GM23338 (cell line): ENCODE measurements at regions not wholly inside any gene's neighbourhood (a gene's known extent, or its start where the extent isn't known, plus 50 kb on each side); places are given as distances from the start of the nearest gene placed in this dataset.

ENCODE experiments used
- ATAC-seq: fragments of 200-7000 bp; cut with Tn5 transposase; 3 replicates; pipeline ENCODE4 v1.9.1; 2020
- DNase-seq: peaks from one replicate; pipeline ENCODE4 v3.0.0-alpha.2; 2015; ENCODE audit warnings: low spot score
- H2AFZ ChIP-seq: fragments of 200-600 bp; sonication (generic); 2 replicates; pipeline ENCODE4 v1.8.0; 2016; ENCODE audit warnings: antibody characterized with exemption, mild to moderate bottlenecking, moderate library complexity
- H3F3A ChIP-seq: fragments of 200-600 bp; sonication (generic); replicated peaks from 2 replicates; pipeline ENCODE4 v1.8.0; 2017; ENCODE audit warnings: antibody characterized with exemption, mixed run types, low read depth
- H3K27ac ChIP-seq: fragments of 200-600 bp; sonication (generic); 2 replicates; pipeline ENCODE4 v1.6.1; 2016; ENCODE audit warnings: low read depth
- H3K27me3 ChIP-seq: fragments of 200-600 bp; sonication (generic); 2 replicates; pipeline ENCODE4 v1.8.0; 2016; ENCODE audit warnings: mild to moderate bottlenecking, mixed run types, moderate library complexity; ENCODE audit not compliant: insufficient read depth
- H3K36me3 ChIP-seq: fragments of 200-600 bp; sonication (generic); 2 replicates; pipeline ENCODE4 v1.8.0; 2016; ENCODE audit warnings: mild to moderate bottlenecking; ENCODE audit not compliant: insufficient read depth
- H3K4me1 ChIP-seq: fragments of 200-600 bp; sonication (generic); 2 replicates; pipeline ENCODE4 v1.8.0; 2016; ENCODE audit warnings: mild to moderate bottlenecking, moderate library complexity; ENCODE audit not compliant: insufficient read depth
- H3K4me2 ChIP-seq: fragments of 200-600 bp; sonication (generic); 2 replicates; pipeline ENCODE4 v1.7.1; 2017; ENCODE audit warnings: mixed run types
- H3K4me3 ChIP-seq: fragments of 200-600 bp; sonication (generic); 2 replicates; pipeline ENCODE4 v1.6.1; 2016; ENCODE audit warnings: mixed run types
- H3K79me2 ChIP-seq: fragments of 200-600 bp; sonication (generic); replicated peaks from 2 replicates; pipeline ENCODE4 v1.8.0; 2017; ENCODE audit warnings: mild to moderate bottlenecking; ENCODE audit not compliant: insufficient read depth
- H3K9me2 ChIP-seq: fragments of 200-600 bp; sonication (generic); 2 replicates; pipeline ENCODE4 v1.8.0; 2017; ENCODE audit not compliant: insufficient read depth
- H4K20me1 ChIP-seq: fragments of 200-600 bp; sonication (generic); replicated peaks from 2 replicates; pipeline ENCODE4 v1.8.0; 2017; ENCODE audit warnings: mild to moderate bottlenecking; ENCODE audit not compliant: insufficient read depth
- H3K27ac Mint-ChIP-seq: 2 replicates; pipeline ENCODE4 v1.8.0; 2020; ENCODE audit warnings: inconsistent platforms, mild to moderate bottlenecking, moderate library complexity, mixed read lengths
- H3K27me3 Mint-ChIP-seq: 3 replicates; pipeline ENCODE4 v1.8.0; 2022; ENCODE audit warnings: low read depth, mild to moderate bottlenecking, moderate library complexity, mixed read lengths, inconsistent platforms; ENCODE audit not compliant: insufficient read depth, poor library complexity
- H3K36me3 Mint-ChIP-seq: 3 replicates; pipeline ENCODE4 v1.8.0; 2021; ENCODE audit warnings: low read depth, mild to moderate bottlenecking, inconsistent platforms, moderate library complexity, mixed read lengths
- H3K4me1 Mint-ChIP-seq: 3 replicates; pipeline ENCODE4 v1.8.0; 2020; ENCODE audit warnings: mild to moderate bottlenecking, inconsistent platforms, mixed read lengths
- H3K4me3 Mint-ChIP-seq: 3 replicates; pipeline ENCODE4 v1.8.0; 2021; ENCODE audit warnings: moderate library complexity, mild to moderate bottlenecking, inconsistent platforms, mixed read lengths
- H3K9me3 Mint-ChIP-seq: 3 replicates; pipeline ENCODE4 v1.8.0; 2020; ENCODE audit warnings: moderate library complexity, mild to moderate bottlenecking, inconsistent platforms, mixed read lengths
- CREB1 ChIP-seq: fragments of 250-450 bp; sonication (Bioruptor Pico); IDR thresholded peaks from 2 replicates; pipeline ENCODE4 v1.5.0; 2020; ENCODE audit warnings: low read depth, mild to moderate bottlenecking, moderate library complexity
- ETS1 ChIP-seq: IDR thresholded peaks from 2 replicates; pipeline ENCODE4 v1.6.1; 2016; ENCODE audit warnings: antibody characterized with exemption
- EZH2 ChIP-seq: fragments of 200-600 bp; sonication (generic); IDR thresholded peaks from one replicate; pipeline ENCODE4 v1.8.0; 2017; ENCODE audit warnings: antibody characterized with exemption, mild to moderate bottlenecking, low read depth; ENCODE audit not compliant: unreplicated experiment
- EZH2phosphoT487 ChIP-seq: fragments of 200-600 bp; sonication (generic); IDR thresholded peaks from one replicate; pipeline ENCODE4 v1.8.1; 2018; ENCODE audit warnings: antibody characterized with exemption; ENCODE audit not compliant: unreplicated experiment
- JUNB ChIP-seq: IDR thresholded peaks from one replicate; pipeline ENCODE4 v1.6.1; 2016; ENCODE audit warnings: antibody characterized with exemption; ENCODE audit not compliant: unreplicated experiment
- REST ChIP-seq: IDR thresholded peaks from one replicate; pipeline ENCODE4 v1.6.1; 2018; ENCODE audit warnings: antibody characterized with exemption; ENCODE audit not compliant: unreplicated experiment
- ZNF462 ChIP-seq: fragments of 250-450 bp; sonication (Bioruptor Pico); IDR thresholded peaks from 2 replicates; pipeline ENCODE4 v1.5.0; 2020; ENCODE audit warnings: mild to moderate bottlenecking, moderate library complexity

GRCh38 chr10:78972947-78973900 is 95.5 kb upstream of the ZMIZ1 start:
- H3K4me1 ChIP-seq = peaks cover 19% of the 10 kb centered on the region
- H2AFZ ChIP-seq = peak overlapping the region; percentile 63; the same call in 1 of the 2 replicates
- H3K4me2 ChIP-seq = peak overlapping the region; percentile 85
- no peaks in the 10 kb centered on the region; the same call in 2 of the 3 replicates for H3K36me3 Mint-ChIP-seq
- peak overlapping the region; percentile 66 for H3K4me3 ChIP-seq
- peak overlapping the region; percentile 55 for H3K27ac ChIP-seq
- peaks cover 44% of the 10 kb centered on the region for H3K4me1 Mint-ChIP-seq
- H3K79me2 ChIP-seq = no peaks in the 10 kb centered on the region
- peak overlapping the region; percentile 70 for H3K4me3 Mint-ChIP-seq
- H3K9me2 ChIP-seq = no peaks in the 10 kb centered on the region
- H3K36me3 ChIP-seq = no peaks in the 10 kb centered on the region
- H3K9me3 Mint-ChIP-seq = no peaks in the 10 kb centered on the region
- no peaks in the 10 kb centered on the region for H4K20me1 ChIP-seq
- DNase-seq (peak; percentile 46), ATAC-seq (peak; percentile 58)
- peak overlapping the region; percentile 81 for H3K27ac Mint-ChIP-seq
- H3K27me3 ChIP-seq = no peaks in the 10 kb centered on the region
- no peak for TF ChIP-seq EZH2phosphoT487
- no peak for TF ChIP-seq JUNB
- TF ChIP-seq ETS1 = no peak
- TF ChIP-seq EZH2 = no peak
- peaks cover 18% of the 10 kb centered on the region for H3K27me3 Mint-ChIP-seq
- peaks cover 6% of the 10 kb centered on the region for H3F3A ChIP-seq

- Histone ChIP-seq H3K27ac (peak overlapping the region; percentile 96), H2AFZ (peak overlapping the region; percentile 30), H3K27me3 (no peaks in the 10 kb centered on the region), H3K4me3 (peak overlapping the region; percentile 66), H3K9me2 (no peaks in the 10 kb centered on the region), H3K4me2 (peak overlapping the region; percentile 81), H3F3A (peaks cover 6% of the 10 kb centered on the region), H3K4me1 (peaks cover 19% of the 10 kb centered on the region), H3K36me3 (no peaks in the 10 kb centered on the region), H4K20me1 (no peaks in the 10 kb centered on the region), H3K79me2 (no peaks in the 10 kb centered on the region)
- ATAC-seq (peak; percentile 73), DNase-seq (peak; percentile 90)
- peaks cover 16% of the 10 kb centered on the region for H3K27me3 Mint-ChIP-seq
- H3K27ac Mint-ChIP-seq = peak overlapping the region; percentile 99
- H3K4me3 Mint-ChIP-seq = peak overlapping the region; percentile 80
- H3K9me3 Mint-ChIP-seq = no peaks in the 10 kb centered on the region
- no peaks in the 10 kb centered on the region; the same call in 2 of the 3 replicates for H3K36me3 Mint-ChIP-seq
- H3K4me1 Mint-ChIP-seq = peaks cover 45% of the 10 kb centered on the region
- TF ChIP-seq EZH2 (peak; percentile 33), ZNF462 (CRISPR knock-in tag) (no peak), REST (no peak), CREB1 (0 out of 2 replicates have a peak, but pooled peaks have one; percentile 3), EZH2phosphoT487 (no peak)
Measured at GRCh38 chr10:78973901-78974616, 94.7 kb upstream of the ZMIZ1 start.
